Stimulated activated CD8-positive, alpha-beta memory T cell treated with anti-CD3 and anti-CD28 coated beads, Interleukin-7, amount 100 ng/mL, for 48 hours (primary cell): ENCODE measurements at regions not wholly inside any gene's neighbourhood (a gene's known extent, or its start where the extent isn't known, plus 50 kb on each side); places are given as distances from the start of the nearest gene placed in this dataset.
"Not testable (repeated sequence)": the region's sequence is repeated elsewhere in the genome, so short reads cannot be mapped to it uniquely, and the experiment has no call there.

Experiments used
- DNase-seq, 2 donors: peaks; one replicate each; pipeline ENCODE4 v3.0.0-alpha.2; 2020; ENCODE audit warnings: low read depth in 1 of 2; ENCODE audit errors: extremely low read depth in 1 of 2

DNA sequence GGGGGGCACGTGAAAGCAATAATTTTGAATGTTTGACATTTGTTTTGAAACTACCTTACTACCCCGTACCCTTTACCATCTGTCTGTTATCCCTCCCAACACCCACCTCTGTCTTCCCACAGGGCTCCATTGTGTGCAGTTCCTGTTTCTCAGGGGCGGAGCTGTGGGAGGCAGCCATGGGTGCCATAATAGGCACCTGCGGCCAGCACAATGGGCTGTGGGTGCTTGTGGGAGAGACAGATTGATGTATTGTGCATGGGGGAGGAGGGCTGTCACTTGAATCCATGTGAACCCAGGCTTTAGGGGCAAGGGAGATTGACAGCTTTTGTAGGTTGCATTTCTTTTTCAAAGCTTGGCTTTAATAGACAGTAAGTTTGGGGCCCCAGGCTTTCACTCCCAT is 122.6 kb upstream of the CXorf66 start:
- no peak for DNase-seq

DNA sequence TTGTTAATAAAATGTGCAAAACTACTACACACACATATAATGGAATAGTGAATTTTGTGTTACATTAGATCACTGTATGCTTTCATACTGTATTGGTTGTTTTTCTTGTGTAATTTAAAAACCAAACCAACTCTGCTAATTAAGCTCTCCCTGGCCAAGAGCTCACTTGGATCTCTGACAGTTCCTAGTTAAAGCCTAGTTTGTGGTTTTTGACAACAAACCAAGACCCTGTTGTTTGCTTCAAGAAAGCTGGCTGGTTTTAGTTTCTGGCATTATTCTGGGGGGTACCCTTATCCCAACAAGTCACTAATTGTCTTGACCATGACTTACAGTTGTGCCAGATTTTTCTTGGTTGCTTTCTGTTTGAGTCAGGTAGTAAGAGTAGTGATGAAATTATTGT is 121.4 kb upstream of the CXorf66 start:
- no peak for DNase-seq

DNA sequence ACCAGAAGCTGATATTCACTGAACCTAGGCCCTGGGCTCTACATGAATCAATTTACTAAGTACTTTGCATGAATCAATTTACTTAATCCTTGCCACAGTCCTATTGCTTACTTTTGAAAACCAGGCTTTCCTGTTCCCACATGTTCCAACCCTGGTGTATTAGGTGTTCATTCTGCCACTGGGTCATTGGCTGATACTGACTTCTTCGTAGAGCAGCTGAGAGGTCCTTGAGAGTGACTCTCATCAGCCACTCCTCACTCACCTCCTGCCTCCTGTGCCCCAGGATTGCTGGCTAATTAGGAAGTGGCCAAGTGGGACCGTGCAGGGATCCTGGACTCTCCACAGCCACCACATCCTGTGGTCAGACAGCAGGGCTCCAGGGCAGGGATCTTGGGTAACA is 109.5 kb upstream of the CXorf66 start:
- not testable (repeated sequence) for DNase-seq

DNA sequence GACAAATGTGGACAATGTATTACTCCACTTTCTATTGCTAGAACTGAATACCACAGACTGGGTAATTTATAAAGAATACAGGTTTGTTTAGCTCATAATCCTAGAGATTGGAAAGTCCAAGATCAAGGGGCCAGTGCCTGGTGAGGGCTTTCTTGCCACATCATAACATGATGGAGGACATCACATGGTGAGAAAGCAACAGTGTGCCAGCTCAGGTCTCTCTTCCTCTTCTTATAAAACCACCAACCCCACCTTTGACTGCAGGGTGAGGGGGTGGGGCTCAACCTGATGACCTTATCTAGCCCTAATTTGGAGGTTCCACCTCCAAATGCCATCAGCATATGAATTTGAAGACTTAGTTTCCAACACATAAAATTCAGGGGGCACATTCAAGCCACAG is 105.7 kb upstream of the CXorf66 start:
- no peak for DNase-seq

DNA sequence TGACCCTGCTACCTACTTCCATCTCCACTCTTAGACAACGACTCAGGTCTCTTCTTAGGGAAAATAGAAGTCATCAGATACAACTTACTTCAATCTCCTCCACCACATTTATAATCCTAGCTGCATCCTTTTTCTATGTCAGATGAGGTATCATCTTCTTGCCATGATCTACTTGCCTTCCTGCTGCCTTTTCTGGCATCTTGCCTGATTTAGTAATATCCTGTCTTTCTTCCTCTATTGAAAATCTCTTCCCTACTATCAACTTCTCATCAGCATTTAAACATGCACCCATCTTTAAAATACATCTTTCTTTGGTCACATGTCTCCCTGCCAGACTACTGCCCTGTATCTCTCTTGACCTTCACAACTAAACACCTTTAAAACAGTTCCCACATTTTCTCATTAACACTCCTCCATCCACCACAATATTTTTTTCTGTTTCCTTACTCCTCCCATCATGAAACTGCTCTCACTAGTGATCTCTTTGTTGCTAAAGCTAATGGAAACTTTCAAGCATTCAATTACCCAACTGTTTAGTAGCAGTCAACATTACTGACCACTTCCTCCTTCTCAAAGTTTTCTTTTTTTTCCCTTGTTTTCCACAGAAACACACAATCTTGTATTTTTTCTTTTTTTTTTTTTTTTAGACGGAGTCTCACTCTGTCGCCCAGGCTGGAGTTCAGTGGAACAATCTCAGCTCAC is 100.8 kb upstream of the CXorf66 start:
- no peak for DNase-seq

DNA sequence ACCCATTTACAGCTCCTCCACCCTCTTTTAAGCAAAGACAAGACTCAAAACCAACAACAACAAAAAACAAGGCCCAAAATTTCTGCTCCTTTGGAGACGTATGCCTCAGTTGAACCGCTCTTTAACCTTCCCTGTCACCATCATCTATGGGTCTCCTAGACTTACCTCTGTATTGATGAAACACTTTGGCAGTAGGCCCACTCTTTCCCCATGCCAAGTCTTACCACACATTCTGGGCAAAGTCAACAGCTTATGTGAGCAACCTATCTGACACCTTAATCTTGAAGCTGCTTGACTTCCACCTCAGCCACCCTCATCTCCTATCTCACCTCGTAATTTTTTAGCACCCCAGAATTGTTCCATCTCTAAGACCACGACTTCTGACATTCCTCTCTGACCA is 99.7 kb upstream of the CXorf66 start:
- no peak for DNase-seq

DNA sequence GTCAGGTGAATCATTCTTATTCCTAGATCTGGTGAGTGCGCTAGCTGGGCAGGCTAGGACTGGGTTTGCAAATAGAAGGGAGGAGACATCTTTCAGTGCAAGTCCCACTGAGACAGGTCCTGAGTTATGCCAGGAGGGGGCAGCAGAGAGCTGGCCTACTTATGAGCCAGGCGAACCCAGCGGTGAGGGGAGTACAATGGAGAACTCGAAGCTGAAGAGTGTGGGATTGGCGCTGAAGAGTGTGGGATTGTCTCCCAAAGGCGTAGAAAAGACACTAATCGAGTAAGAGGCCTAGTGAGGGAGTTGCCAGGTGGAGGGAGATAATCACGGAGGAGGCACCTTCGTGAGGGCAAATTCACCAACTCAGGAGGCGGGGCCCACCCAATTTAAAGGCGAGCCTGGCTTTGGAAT is 91.7 kb upstream of the CXorf66 start:
- peak; percentile 6 to 30 for DNase-seq

DNA sequence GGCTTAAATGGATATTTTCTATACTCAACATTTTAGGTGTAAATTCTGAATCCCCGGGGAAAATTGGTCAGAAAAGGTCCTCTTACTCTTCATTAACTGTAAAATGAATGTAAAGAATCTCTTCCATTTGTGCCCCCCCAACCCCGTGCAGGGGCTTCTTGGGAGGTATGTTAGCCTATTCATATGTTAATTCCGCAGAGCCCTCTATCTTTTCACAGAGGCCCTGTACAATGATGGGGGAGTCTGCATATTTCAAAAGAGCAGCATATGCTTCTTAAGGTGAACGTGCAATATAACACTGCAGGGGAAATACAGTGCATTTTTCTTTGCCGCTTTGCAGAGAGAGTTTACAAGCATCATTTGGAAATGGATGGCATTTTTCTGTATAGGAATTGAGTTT is 88.5 kb upstream of the CXorf66 start:
- DNase-seq, result no peak

DNA sequence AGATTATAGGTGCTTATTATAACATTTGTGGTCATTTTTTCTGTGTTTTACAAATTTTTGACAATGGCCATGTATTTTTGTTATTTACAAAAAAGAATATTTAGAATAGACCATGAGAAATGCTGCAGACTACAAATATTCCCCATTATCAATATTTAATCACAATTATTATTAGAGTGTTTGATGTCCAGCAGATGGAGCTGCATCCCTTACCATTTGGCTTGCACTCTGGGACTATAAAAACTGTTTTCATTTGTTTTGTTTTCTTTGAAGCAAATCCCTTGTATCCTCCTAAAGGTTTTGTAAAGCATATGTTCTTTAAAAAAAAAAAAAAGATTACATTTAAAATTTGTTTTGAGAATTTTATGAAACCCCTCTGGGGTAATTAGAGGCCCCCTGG is 85.6 kb upstream of the CXorf66 start:
- DNase-seq, result no peak

DNA sequence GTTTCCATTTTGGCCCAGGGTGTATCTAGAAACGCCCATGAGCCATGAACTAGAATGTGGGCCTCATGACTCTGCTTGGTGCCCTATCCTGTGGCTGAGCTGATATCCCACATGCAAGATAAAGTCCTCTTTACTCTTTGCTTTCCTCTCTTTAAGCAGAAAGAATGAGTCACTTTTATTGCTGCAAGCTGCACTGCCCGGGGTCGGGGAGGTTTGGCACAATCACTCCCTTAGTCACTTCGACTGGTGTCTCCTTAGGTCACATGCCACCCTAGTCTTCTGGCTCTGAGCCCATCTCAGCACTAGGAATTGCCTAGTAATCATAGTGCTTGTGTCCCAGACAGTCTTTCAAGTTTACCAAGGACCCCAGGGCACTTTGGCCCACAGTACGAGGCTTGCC is 75.1 kb upstream of the CXorf66 start:
- no peak for DNase-seq

DNA sequence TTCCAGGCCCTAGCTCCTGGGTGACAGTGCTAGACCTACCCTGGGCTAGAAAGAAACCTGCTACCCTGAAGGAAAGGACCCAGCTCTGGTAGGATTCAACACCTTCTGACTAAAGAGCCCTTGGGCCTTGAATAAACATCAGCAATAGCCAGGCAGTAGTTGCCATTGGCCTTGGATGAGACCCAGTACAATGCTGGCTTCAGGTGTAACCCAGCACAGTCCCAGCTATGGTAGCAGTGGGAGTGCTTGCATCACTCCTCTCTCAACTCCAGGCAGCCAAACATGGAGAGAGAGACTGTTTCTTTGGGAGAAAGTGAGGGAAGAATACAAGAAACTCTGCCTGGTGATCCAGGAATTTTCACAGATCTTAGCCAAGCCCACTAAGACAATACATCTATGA is 73.5 kb upstream of the CXorf66 start:
- no peak for DNase-seq

DNA sequence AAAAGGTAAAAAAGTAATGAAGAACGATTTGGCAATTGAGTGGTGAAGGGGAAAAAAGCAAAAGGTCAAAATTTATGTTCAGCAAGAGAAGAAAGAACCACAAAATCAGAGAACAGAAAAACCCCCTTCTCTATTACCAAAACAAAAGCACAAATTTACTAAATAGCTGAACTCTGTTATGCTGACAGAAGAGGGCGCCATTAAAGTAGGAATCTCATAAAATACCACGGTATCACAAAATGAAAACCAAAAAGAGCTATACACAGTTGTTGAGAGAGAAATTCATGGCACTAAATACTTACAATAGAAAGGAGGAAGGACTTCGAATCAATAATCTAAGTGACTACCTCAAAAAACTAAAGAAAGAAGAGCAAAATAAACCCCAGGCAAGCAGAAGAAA is 69.6 kb upstream of the CXorf66 start:
- no peak for DNase-seq

DNA sequence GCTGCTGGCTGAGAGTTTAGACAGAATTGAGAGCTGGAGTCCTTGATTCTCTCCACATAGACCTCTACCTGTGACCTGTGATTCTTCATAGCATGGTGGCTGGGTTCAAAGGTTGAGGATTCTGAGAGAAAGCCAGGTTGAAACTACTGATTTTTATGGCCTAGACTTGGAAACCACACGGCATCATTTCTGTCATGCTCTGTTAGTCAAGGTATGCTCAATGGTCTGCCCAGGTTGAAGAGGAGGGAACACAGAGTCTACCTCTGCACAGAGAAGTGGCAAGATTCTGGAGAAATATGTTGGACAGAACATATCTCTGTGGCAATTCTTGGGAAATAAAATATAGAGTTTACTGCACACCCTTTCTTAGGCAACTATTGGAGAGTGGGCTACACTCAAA is 57.2 kb upstream of the CXorf66 start:
- no peak for DNase-seq

DNA sequence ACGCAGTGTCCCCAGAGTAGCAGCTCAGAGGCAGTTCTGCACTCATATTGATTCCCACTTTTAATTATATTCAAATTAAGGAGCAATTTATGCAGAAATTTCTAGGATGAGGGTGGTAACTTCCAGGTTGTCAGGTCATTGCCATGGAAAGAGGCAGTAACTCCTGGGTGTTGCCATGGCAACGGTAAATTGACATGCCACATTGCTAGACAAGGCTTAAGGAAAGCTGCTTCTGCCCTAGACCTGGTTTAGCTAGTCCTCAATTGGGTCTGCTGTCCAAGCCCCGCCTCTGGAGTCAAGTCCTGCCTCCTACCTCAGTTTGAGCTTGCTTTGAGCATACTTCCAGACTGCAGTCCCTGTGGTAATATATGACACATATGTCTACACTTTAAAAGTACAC is 53.8 kb upstream of the CXorf66 start:
- DNase-seq, result not testable (repeated sequence)
